ENCODE measurements at regions not wholly inside any gene's neighbourhood (a gene's known extent, or its start where the extent isn't known, plus 50 kb on each side); places are given as distances from the start of the nearest gene placed in this dataset.

DNA sequence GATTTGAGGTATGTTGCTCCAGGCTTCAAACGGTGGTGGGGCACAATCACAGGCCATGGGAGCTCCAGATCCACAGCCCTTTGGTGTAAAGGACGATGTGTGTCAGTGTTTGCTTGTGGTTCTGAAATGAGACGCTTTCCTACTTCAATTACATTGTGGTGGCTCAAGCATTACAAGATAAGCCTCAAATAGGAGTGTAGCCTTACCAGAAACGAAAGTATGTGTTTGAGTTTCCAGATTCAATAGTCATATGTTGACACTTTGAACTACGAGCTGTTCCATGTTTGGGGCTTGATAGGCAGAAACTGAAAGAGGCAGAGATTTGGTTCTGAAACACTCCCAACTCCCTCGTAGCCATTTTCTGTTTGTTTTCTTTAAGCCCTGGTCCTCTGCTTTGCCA is 187.1 kb downstream of the MYLK4 start:
- DNase-seq (ENCODE audit: low read depth in 1 of 2, low spot score in 1 of 2), result no peak

GRCh38 chr6:2562721-2563451 is 187.8 kb downstream of the MYLK4 start:
- no peak for DNase-seq (ENCODE audit: low read depth in 1 of 2, low spot score in 1 of 2)

DNA sequence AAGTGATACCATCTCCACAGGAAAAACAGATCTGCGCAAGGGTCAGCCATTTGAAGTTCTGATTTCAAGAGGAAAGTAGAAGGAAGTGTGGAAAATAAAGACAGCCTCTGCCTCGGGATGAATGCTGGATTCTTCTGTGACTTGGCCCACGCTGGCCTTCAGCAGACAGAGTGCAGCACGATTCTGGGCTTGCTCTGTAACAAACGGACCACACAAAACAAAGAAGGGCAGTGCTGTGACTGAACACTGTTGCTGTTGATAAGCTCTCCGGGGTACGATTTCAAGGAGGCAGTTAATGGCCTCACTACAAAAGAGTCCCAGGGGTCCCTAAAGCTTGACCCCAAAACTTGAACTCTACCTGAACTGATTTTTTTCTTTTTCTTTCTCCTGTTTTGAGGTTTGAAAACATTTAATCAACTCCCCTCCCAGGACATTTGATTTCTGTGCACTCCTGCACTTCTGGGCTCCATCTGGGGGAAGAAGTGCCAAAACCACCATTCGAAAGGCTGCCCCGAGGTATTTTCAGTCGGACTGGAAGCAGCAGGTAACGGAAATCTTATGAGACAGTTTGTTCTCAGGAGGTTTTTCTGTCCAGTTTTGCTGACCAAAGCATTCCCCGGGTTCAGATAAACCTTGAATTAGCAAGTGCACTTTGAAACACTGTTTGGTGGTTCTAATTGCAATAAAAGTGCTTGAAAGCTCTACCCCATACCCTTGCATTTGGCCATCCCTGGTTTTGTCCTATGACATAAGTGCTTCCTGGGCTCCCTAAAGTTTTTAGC is 189.6 kb downstream of the MYLK4 start:
- DNase-seq (ENCODE audit: low read depth in 1 of 2, low spot score in 1 of 2), result no peak

DNA sequence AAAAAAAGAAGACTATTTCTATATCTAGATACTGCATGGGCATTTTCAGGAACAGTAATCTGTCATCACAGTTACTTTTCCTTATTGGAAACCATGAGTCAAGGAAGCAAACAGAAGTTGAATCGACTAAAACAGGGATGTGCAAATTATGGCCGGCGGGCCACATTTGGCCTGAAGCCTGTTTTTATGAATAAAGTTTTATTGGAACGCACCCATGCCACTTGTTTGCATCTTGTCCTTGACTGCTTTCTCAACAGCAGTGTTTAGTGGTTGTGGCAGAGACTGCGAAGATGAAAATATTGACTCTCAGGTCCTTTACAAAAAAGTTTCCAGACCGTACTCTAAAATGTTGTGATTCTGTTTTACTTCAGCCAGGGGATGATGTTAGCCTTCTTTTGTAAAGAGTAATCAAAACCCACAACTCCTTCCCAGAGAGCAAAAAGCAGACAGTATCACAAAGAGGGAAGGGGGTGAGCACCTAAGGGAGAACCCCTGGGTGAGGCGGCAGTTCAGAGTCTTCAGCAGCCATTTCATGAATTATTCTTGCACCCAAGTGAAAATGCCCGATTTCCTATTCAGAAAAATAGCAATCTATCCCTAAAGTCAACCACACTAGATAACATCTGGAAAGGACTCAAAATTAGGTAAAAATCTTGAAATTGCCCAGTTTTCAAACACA is 190.4 kb downstream of the MYLK4 start:
- no peak for DNase-seq (ENCODE audit: low read depth in 1 of 2, low spot score in 1 of 2)

DNA sequence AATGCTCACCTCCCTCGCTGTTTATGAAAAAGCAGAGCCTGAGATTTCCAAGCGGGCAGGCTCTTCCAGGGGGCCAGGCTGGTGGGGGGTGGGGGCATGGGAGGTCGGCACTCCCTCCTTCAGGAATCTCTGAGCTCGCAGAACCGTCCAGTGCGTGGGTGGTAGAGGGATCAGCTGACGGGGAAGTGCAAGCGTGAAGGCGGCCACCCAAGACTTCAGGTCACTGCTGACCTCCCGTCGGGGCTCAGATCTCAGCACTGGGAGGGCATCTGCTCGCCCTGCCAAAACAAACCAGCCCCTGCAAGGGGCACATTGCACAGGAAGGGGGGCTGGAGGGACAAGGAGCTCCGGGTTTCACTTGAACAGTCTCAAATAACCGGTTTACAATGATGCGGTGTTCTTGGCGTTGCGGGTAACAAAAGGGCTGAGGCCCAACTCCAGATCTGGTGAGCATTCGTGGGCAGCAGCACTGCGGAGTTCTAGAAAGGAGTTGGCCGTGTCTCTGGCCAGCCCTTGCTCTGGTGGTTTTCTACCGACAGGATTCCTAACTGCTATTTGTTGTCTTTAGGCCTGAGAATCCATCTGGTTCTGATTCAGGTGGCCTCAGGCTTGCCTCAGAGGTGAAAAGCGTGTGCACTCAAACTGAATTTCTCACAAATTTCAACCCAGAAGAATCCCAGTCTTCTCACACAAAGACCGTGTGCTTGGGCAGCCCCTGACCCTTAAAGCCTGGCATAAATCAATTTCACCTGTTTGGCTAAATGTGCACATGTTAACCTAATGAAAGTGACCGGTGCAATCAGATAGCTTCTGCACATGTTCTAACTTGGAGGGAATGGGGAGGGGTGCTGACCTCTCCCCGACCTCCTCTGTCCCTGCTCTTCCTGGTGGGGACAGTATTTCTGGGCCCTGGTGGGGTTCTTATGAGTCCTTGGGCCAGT is 191.6 kb downstream of the MYLK4 start:
- no peak for DNase-seq (ENCODE audit: low read depth in 1 of 2, low spot score in 1 of 2)

DNA sequence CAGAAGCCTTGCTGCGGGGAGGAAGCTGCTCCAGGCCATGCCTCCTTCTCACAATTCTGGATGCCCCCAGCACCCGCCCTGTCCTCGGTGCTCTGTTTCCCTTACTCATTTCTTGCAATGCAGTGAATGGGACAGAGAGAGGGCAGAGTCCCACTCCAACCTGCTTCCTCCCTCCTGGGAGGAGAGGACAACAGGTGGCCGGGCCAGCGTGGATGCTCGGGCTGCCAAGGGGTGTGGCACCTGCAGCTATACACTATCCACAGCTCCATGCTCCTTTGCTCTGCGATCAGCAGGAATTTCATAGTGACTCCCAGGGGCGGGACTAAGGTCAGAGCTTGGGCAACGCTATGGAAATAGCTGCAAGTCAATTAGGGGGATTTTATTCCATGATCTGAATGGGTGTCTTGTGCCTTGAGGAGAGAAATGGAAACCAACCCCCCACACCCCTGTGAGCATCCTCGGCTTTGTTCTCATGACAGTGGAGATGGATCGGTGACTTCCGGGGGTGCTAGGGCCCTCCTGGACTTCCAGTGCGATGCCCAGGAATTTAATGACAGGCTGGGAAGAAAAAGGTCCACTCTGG is 192.5 kb downstream of the MYLK4 start:
- no peak for DNase-seq (ENCODE audit: low read depth in 1 of 2, low spot score in 1 of 2)

GRCh38 chr6:2557181-2557720 is 193.5 kb downstream of the MYLK4 start:
- DNase-seq (ENCODE audit: low read depth in 1 of 2, low spot score in 1 of 2), result no peak

- DNase-seq (ENCODE audit: low read depth in 1 of 2, low spot score in 1 of 2), result no peak
These were observed 194.0 kb downstream of the MYLK4 start for GRCh38 chr6:2556761-2557160.

- DNase-seq (ENCODE audit: low read depth in 1 of 2, low spot score in 1 of 2), result no peak
These were observed 196.0 kb downstream of the MYLK4 start for GRCh38 chr6:2554651-2555260.

- no peak for DNase-seq (ENCODE audit: low read depth in 1 of 2, low spot score in 1 of 2)
These were observed 198.1 kb downstream of the MYLK4 start for GRCh38 chr6:2552526-2553154.

DNA sequence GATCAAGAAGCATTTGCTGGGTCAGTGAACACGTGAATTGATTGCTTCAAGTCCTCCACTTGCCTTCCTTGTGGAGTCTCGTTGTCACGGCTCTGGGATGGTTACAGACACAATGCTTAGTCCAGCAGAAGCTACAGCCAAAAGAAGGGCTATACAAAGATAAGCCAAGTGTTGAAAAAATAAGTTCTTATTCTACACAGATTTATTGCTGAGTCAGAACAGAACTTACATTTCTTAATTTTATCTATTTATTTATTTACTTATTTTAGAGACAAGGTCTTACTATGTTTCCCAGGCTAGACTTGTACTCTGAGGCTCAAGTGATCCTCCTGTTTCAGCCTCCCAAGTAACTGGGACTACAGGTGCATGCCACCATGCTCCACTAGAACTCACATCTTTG is 199.0 kb downstream of the MYLK4 start:
- DNase-seq (ENCODE audit: low read depth in 1 of 2, low spot score in 1 of 2), result no peak

DNA sequence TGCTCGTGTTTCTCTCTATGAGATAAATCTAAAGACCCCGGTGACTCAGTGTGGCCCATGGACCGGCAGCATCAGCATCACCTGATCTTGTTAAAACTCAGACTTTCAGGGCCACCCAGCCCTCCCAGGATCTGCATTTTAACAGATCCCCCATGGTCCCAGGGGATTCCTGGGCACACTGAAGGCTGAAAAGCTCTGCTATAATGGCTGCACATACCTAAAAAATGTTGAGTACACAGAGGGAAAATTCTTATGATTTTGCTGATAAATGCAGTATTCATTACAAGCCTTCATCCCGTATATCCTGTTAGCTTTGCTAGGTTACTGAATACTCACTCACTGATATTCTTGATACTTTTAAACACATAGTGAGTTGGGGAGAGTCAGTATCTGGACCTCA is 200.5 kb downstream of the MYLK4 start:
- DNase-seq (ENCODE audit: low read depth in 1 of 2, low spot score in 1 of 2), result no peak

DNA sequence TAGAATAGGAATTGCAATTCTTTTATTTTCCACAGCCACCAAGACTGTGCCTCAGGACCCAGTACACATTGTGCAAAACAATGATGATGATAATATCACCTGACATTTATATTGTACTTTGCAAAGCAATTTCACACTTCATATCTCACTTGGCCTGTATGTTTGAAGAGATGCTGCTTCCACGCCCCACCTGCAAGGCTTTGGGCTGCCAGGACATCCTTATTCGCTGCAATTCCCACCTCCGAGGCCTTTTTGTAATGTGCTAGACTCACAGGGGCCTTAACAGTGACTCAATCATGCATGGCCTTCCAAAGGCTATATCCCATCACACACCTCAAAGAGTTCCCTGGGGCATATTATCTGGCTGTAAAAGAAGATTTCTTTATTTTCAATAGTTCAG is 200.9 kb downstream of the MYLK4 start:
- no peak for DNase-seq (ENCODE audit: low read depth in 1 of 2, low spot score in 1 of 2)

DNA sequence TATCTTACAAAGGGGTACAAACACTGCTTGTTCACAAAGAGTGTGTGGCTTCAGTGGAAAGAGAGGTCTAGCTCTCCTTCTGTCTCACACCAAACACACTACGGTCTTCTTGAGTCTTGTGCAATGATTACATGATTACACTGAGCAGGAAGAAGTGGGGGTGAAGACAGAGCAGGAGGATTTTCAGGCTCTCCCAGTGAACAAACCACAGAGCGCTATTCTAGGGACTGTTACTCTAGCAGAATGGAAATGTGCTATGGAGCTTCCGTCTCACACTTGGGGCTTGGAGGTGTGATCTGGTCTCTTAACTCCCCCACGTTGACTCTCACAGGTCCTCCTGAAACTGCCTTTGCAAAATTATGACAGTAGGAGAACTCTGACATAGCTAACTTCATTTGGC is 203.4 kb downstream of the MYLK4 start:
- no peak for DNase-seq (ENCODE audit: low read depth in 1 of 2, low spot score in 1 of 2)

- no peak for DNase-seq (ENCODE audit: low read depth in 1 of 2, low spot score in 1 of 2)
These were observed 203.8 kb downstream of the MYLK4 start for GRCh38 chr6:2546901-2547300.

DNA sequence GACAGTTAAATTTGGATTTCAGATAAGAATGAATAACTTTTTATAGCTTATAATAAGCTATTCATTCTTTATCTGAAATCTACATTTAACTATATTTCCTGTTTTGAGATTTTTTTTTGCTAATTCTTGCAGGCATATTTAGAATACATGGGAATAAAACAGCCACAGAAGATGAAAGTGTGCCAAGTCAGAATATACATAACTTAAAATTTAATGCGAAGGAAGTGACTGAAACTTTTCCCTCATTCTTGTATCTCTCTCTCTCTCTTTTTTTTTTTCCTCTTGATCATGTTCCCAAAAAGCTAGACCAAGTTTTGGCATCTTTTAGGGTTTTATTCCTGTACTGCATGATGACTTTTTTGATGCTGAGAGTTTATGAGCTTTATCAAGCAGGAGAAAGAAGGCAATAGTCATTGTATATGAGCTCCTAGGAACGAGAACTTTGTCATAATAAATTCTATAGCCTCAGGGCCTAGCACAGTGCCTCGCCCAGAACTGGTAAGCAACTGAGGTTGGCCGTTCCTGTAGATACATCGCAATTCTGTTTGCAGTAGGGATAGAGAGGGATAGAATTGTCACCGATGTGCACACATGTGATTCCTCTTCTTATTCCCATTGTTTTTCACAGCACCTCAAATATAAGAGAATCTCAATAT is 205.2 kb downstream of the MYLK4 start:
- DNase-seq (ENCODE audit: low read depth in 1 of 2, low spot score in 1 of 2), result no peak

GRCh38 chr6:2543321-2543720 is 207.4 kb downstream of the MYLK4 start:
- DNase-seq (ENCODE audit: low read depth in 1 of 2, low spot score in 1 of 2), result no peak

DNA sequence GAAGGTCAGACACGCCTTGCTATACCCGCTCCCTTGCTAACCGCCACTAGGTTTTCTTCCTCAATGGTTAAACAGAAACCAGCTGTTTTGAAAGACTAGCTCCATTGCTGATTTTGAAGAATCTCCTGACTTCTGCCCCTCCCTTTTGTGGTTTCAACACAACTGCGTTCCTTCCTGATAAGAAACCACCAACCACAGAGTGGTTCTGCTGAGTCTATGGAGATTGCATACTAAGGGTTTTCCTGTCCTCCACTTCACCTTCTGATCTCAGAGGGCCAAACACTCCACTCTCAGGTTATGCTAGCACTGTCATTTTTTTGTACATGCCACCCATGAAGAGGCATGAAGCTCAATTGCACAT is 207.9 kb downstream of the MYLK4 start:
- no peak for DNase-seq (ENCODE audit: low read depth in 1 of 2, low spot score in 1 of 2)

Measured in activated T-helper 1 cell treated with anti-CD3 and anti-CD28 coated beads, Interleukin-2, amount 50 U/mL, for 16 hours (primary cell).